ENCODE measurements at regions not wholly inside any gene's neighbourhood (a gene's known extent, or its start where the extent isn't known, plus 50 kb on each side); places are given as distances from the start of the nearest gene placed in this dataset.

- no peak overlapping the region for H3K4me3 ChIP-seq (replicated peaks in 1 of 3; ENCODE audit: insufficient read depth in 1 of 3, low read depth in 1 of 3, low read length in 3 of 3)
- ChIA-PET POLR2A (no interaction called here), CTCF (no interaction called here)
- no peak for DNase-seq (ENCODE audit: low read depth, low spot score)
- no peaks in the 10 kb centered on the region for H3K79me2 ChIP-seq (ENCODE audit: control insufficient read depth, insufficient read depth, low read length)
- intact Hi-C loops (cut with micrococcal nuclease): no loop called here
- no peaks in the 10 kb centered on the region for H4K20me1 ChIP-seq (replicated peaks; ENCODE audit: control insufficient read depth, extremely low read depth, insufficient read depth, low read length)
- no peak for TF ChIP-seq JUN (IDR thresholded peaks at IDR 0.05; ENCODE audit: borderline replicate concordance, insufficient read depth, insufficient read length, low read depth)
- no peak for TF ChIP-seq MAX (IDR thresholded peaks at IDR 0.05; ENCODE audit: insufficient read depth, insufficient read length)
- TF ChIP-seq POLR2AphosphoS5 (IDR thresholded peaks at IDR 0.05; ENCODE audit: insufficient read depth, low read depth, low read length): no peak
- TF ChIP-seq CTCF (IDR thresholded peaks at IDR 0.05; ENCODE audit: extremely low read depth in 1 of 2, insufficient read depth in 1 of 2, low read depth in 1 of 2, low read length in 2 of 2): no peak
- no peak for TF ChIP-seq POLR2A (IDR thresholded peaks at IDR 0.05; ENCODE audit: low read depth, low read length)
- no peak for TF ChIP-seq GATA2 (IDR thresholded peaks at IDR 0.05; ENCODE audit: insufficient read depth, insufficient read length, low read depth, low read length)
- TF ChIP-seq FOS (IDR thresholded peaks at IDR 0.05; ENCODE audit: borderline replicate concordance, insufficient read depth, low read length): no peak
- no peak for TF ChIP-seq EZH2 (IDR thresholded peaks at IDR 0.05; ENCODE audit: borderline replicate concordance, low read depth, low read length, severe bottlenecking)
- TF ChIP-seq MYC (IDR thresholded peaks at IDR 0.05; ENCODE audit: low read depth, low read length): no peak
- H3K9ac ChIP-seq (replicated peaks; ENCODE audit: extremely low read depth, insufficient read depth, low read length): no peak overlapping the region
- BruUV-seq (replicated peaks): no TSS peak
- dilution Hi-C loops (cut with MboI; ENCODE audit: extremely low pct_ligation_motif_present, low sequenced_read_pairs): no loop called here
- no peak overlapping the region for H2AFZ ChIP-seq (ENCODE audit: low read depth, low read length)
- no peaks in the 10 kb centered on the region for H3K9me3 ChIP-seq (replicated peaks; ENCODE audit: control insufficient read depth, insufficient read depth, low read length)
- no peaks in the 10 kb centered on the region for H3K27me3 ChIP-seq (ENCODE audit: control insufficient read depth in 2 of 2, insufficient read depth in 2 of 2, low read length in 2 of 2)
- no peak overlapping the region for H3K4me2 ChIP-seq (ENCODE audit: insufficient read depth, low read length)
- no peaks in the 10 kb centered on the region for H3K36me3 ChIP-seq (ENCODE audit: control insufficient read depth in 2 of 2, extremely low read depth in 1 of 2, insufficient read depth in 2 of 2, low read length in 2 of 2)
- H3K9me1 ChIP-seq (replicated peaks; ENCODE audit: control insufficient read depth, extremely low read depth, insufficient read depth, low read length): no peaks in the 10 kb centered on the region
- no peak for FAIRE-seq
- no peak overlapping the region for H3K27ac ChIP-seq (ENCODE audit: insufficient read depth, low read depth, low read length)
- H3K4me1 ChIP-seq (ENCODE audit: control insufficient read depth, extremely low read depth, insufficient read depth, low read length): no peaks in the 10 kb centered on the region
Measured at GRCh38 chr5:4563400-4563799, 576.7 kb upstream of the ADAMTS16 start.
